Keratinocyte (primary cell): ENCODE measurements at regions not wholly inside any gene's neighbourhood (a gene's known extent, or its start where the extent isn't known, plus 50 kb on each side); places are given as distances from the start of the nearest gene placed in this dataset.

Source experiments
- DNase-seq: peaks from one replicate; pipeline ENCODE4 v3.0.0-alpha.2; 2011; ENCODE audit warnings: low read depth, missing footprints, low spot score
- FAIRE-seq: peaks from 2 replicates; lab custom pipeline; 2011; peaks lifted over from hg19 to GRCh38; lab: Jason Lieb, UNC
- H2AFZ ChIP-seq: 2 replicates; pipeline ENCODE4 v1.6.0; 2012; ENCODE audit warnings: low read length, control low read depth, inconsistent platforms; ENCODE audit not compliant: control insufficient read depth
- H3K27ac ChIP-seq: 2 replicates; pipeline ENCODE4 v1.5.1; 2011; ENCODE audit warnings: low read length; ENCODE audit not compliant: control insufficient read depth, insufficient read depth
- H3K27me3 ChIP-seq: 3 replicates; pipeline ENCODE4 v1.6.0; 2011; ENCODE audit warnings: low read length; ENCODE audit not compliant: control insufficient read depth, insufficient read depth; ENCODE audit errors: extremely low read depth
- H3K36me3 ChIP-seq, 2 experiments: 2 replicates in 1 of 2; 3 replicates in 1 of 2; pipeline ENCODE4 v1.5.1; 2011; ENCODE audit warnings: low read length in 2 of 2, mild to moderate bottlenecking in 1 of 2; ENCODE audit not compliant: control insufficient read depth in 2 of 2, insufficient read depth in 2 of 2; ENCODE audit errors: extremely low read depth in 1 of 2
- H3K4me1 ChIP-seq: 3 replicates; pipeline ENCODE4 v1.5.1; 2011; ENCODE audit warnings: low read length; ENCODE audit not compliant: control insufficient read depth, insufficient read depth; ENCODE audit errors: extremely low read depth
- H3K4me2 ChIP-seq: 3 replicates; pipeline ENCODE4 v1.6.0; 2011; ENCODE audit warnings: low read depth, low read length; ENCODE audit not compliant: control insufficient read depth, insufficient read depth; ENCODE audit errors: extremely low read depth
- H3K4me3 ChIP-seq, 3 experiments: fragments of 200-600 bp in 1 of 3; sonication (generic) in 1 of 3; 2 replicates in 2 of 3; 3 replicates in 1 of 3; pipeline ENCODE4 v1.5.1; 2011 to 2016; ENCODE audit warnings: low read length in 3 of 3, mild to moderate bottlenecking in 3 of 3, control low read depth in 2 of 3, inconsistent platforms in 1 of 3, low read depth in 1 of 3, mixed read lengths in 1 of 3, mixed run types in 1 of 3, moderate library complexity in 1 of 3; ENCODE audit not compliant: control insufficient read depth in 2 of 3, insufficient read depth in 2 of 3; ENCODE audit errors: extremely low read depth in 1 of 3
- H3K79me2 ChIP-seq: 2 replicates; pipeline ENCODE4 v1.6.0; 2012; ENCODE audit warnings: low read length; ENCODE audit not compliant: control insufficient read depth, insufficient read depth
- H3K9ac ChIP-seq: 3 replicates; pipeline ENCODE4 v1.6.0; 2011; ENCODE audit warnings: low read length; ENCODE audit not compliant: control insufficient read depth, insufficient read depth; ENCODE audit errors: extremely low read depth
- H3K9me1 ChIP-seq: 3 replicates; pipeline ENCODE4 v1.6.0; 2011; ENCODE audit warnings: low read length; ENCODE audit not compliant: control insufficient read depth, insufficient read depth; ENCODE audit errors: extremely low read depth
- H3K9me3 ChIP-seq: 2 replicates; pipeline ENCODE4 v1.5.1; 2012; ENCODE audit warnings: low read depth, low read length; ENCODE audit not compliant: control insufficient read depth
- H4K20me1 ChIP-seq: 3 replicates; pipeline ENCODE4 v1.6.0; 2011; ENCODE audit warnings: low read length; ENCODE audit not compliant: control insufficient read depth, insufficient read depth; ENCODE audit errors: extremely low read depth
- EZH2 ChIP-seq: IDR thresholded peaks from one replicate; pipeline ENCODE4 v1.6.1; 2012; ENCODE audit warnings: inconsistent platforms, mild to moderate bottlenecking, low read length, moderate library complexity
- dilution Hi-C: fragments of 300-500 bp; cut with MboI; formaldehyde crosslinking; loops from one replicate; pipeline ENCODE4 v1.7.0; 2020; ENCODE audit warnings: low sequenced_read_pairs; ENCODE audit not compliant: extremely low pct_ligation_motif_present
- TF ChIP-seq, protein P1 (sequence below), 3 experiments: IDR thresholded peaks in 1 of 3; conservative IDR thresholded peaks in 1 of 3; optimal IDR thresholded peaks in 1 of 3; 2 replicates in 2 of 3; 3 replicates in 1 of 3; pipeline versions ENCODE3 to v1.5.1; 2011; ENCODE audit warnings: low read length in 3 of 3, mild to moderate bottlenecking in 3 of 3, moderate library complexity in 2 of 3, control low read depth in 1 of 3, inconsistent platforms in 1 of 3; ENCODE audit not compliant: insufficient read depth in 2 of 3; ENCODE audit errors: extremely low read depth in 1 of 3

DNA sequence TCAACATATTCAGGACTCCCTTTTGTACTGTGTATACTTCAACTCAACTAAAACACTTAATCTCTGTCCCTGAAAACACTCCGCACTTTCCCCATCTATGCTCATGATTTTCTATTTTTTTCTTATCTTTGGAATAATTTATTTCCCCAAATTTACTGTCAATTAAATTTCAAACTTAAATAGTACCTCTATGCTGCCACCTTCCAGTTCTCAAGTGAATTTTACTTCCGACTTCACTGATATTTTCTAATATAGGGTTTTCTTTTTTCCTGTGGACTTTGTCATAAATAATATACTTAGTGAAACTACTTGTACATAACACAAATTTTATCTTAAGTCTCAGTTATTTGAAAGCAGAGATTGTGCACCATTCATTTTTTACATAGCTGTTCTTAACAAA is 1303.3 kb downstream of the OTOL1 start:
- no peaks in the 10 kb centered on the region for H3K79me2 ChIP-seq
- no peaks in the 10 kb centered on the region for H3K27me3 ChIP-seq
- H3K27ac ChIP-seq: no peak overlapping the region
- no peak overlapping the region for H3K4me3 ChIP-seq
- no peak for TF ChIP-seq EZH2
- TF ChIP-seq, protein P1, sequence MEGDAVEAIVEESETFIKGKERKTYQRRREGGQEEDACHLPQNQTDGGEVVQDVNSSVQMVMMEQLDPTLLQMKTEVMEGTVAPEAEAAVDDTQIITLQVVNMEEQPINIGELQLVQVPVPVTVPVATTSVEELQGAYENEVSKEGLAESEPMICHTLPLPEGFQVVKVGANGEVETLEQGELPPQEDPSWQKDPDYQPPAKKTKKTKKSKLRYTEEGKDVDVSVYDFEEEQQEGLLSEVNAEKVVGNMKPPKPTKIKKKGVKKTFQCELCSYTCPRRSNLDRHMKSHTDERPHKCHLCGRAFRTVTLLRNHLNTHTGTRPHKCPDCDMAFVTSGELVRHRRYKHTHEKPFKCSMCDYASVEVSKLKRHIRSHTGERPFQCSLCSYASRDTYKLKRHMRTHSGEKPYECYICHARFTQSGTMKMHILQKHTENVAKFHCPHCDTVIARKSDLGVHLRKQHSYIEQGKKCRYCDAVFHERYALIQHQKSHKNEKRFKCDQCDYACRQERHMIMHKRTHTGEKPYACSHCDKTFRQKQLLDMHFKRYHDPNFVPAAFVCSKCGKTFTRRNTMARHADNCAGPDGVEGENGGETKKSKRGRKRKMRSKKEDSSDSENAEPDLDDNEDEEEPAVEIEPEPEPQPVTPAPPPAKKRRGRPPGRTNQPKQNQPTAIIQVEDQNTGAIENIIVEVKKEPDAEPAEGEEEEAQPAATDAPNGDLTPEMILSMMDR (optimal IDR thresholded peaks at IDR 0.05 in 1 of 3, IDR thresholded peaks at IDR 0.05 in 1 of 3, conservative IDR thresholded peaks at IDR 0.05 in 1 of 3; ENCODE audit: extremely low read depth in 1 of 3, insufficient read depth in 2 of 3, low read length in 3 of 3): no peak
- DNase-seq: no peak
- FAIRE-seq: no peak
- no peaks in the 10 kb centered on the region for H3K9me3 ChIP-seq
- no peak overlapping the region for H3K9ac ChIP-seq
- H3K4me1 ChIP-seq: no peaks in the 10 kb centered on the region
- no peak overlapping the region for H2AFZ ChIP-seq
- H3K36me3 ChIP-seq: no peaks in the 10 kb centered on the region
- H3K4me2 ChIP-seq: no peak overlapping the region
- dilution Hi-C loops: no loop called here
- no peaks in the 10 kb centered on the region for H3K9me1 ChIP-seq
- H4K20me1 ChIP-seq: no peaks in the 10 kb centered on the region

DNA sequence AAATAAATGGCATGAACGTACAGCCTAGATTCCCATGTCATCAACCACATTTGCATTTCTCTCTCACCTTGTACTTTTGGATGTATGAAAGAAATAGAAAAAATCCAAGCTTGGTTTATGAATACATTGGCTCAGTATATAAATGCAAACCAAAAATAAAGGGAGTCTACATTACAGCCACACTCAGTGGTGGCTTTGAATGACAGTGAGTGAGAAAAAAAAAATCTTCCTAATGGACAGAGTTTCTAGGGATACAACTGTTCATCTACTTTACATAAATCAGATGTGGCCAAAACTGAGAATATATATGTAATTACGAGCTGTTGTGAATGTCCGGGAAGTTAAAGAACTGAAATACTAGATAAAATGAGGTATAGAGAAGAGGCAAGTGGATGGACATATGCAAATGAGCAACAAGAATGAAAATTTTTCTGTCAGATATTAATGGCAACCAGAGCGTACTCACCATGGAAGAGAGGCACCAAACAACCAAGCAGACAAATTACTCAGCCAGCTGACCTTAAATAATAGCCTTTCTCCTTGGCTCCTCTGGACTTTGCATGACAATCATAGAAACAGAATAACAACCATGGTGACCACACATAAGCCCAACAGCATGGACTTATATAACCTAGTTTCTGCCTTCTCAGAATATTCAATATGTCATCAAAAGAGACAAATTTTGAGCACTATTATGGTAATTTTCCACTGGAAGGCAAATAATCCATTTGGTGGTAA is 1305.8 kb downstream of the OTOL1 start:
- no peak overlapping the region for H3K27ac ChIP-seq
- DNase-seq (no peak), FAIRE-seq (no peak)
- H3K27me3 ChIP-seq: no peaks in the 10 kb centered on the region
- no peak overlapping the region for H3K4me2 ChIP-seq
- H2AFZ ChIP-seq: no peak overlapping the region
- no peaks in the 10 kb centered on the region for H3K9me3 ChIP-seq
- H4K20me1 ChIP-seq: no peaks in the 10 kb centered on the region
- dilution Hi-C loops: no loop called here
- no peak overlapping the region for H3K9ac ChIP-seq
- no peaks in the 10 kb centered on the region for H3K79me2 ChIP-seq
- H3K4me1 ChIP-seq: no peaks in the 10 kb centered on the region
- no peaks in the 10 kb centered on the region for H3K9me1 ChIP-seq
- no peak overlapping the region for H3K4me3 ChIP-seq
- no peaks in the 10 kb centered on the region for H3K36me3 ChIP-seq
- TF ChIP-seq, protein P1 (optimal IDR thresholded peaks at IDR 0.05 in 1 of 3, IDR thresholded peaks at IDR 0.05 in 1 of 3, conservative IDR thresholded peaks at IDR 0.05 in 1 of 3; ENCODE audit: extremely low read depth in 1 of 3, insufficient read depth in 2 of 3, low read length in 3 of 3): no peak
- no peak for TF ChIP-seq EZH2
